ENCODE measurements at regions not wholly inside any gene's neighbourhood (a gene's known extent, or its start where the extent isn't known, plus 50 kb on each side); places are given as distances from the start of the nearest gene placed in this dataset.

- TF ChIP-seq CTCF (conservative IDR thresholded peaks at IDR 0.05; ENCODE audit: low read length) (no peak), EZH2phosphoT487 (IDR thresholded peaks at IDR 0.05; ENCODE audit: borderline replicate concordance, low read depth, low read length) (no peak)
Observed at GRCh38 chr2:195313962-195314361, 343.1 kb upstream of the SLC39A10 start.
